ENCODE measurements at regions not wholly inside any gene's neighbourhood (a gene's known extent, or its start where the extent isn't known, plus 50 kb on each side); places are given as distances from the start of the nearest gene placed in this dataset.

GRCh38 chr7:25496476-25497368, 268.4 kb upstream of the NPVF start:
- 71 to 72% methylated on average over 11 of the region's 11 CpGs for WGBS, 2 donors
- no peak for TF ChIP-seq POLR2A (IDR thresholded peaks at IDR 0.05)
- TF ChIP-seq, protein P1, sequence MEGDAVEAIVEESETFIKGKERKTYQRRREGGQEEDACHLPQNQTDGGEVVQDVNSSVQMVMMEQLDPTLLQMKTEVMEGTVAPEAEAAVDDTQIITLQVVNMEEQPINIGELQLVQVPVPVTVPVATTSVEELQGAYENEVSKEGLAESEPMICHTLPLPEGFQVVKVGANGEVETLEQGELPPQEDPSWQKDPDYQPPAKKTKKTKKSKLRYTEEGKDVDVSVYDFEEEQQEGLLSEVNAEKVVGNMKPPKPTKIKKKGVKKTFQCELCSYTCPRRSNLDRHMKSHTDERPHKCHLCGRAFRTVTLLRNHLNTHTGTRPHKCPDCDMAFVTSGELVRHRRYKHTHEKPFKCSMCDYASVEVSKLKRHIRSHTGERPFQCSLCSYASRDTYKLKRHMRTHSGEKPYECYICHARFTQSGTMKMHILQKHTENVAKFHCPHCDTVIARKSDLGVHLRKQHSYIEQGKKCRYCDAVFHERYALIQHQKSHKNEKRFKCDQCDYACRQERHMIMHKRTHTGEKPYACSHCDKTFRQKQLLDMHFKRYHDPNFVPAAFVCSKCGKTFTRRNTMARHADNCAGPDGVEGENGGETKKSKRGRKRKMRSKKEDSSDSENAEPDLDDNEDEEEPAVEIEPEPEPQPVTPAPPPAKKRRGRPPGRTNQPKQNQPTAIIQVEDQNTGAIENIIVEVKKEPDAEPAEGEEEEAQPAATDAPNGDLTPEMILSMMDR (IDR thresholded peaks at IDR 0.05), result no peak
- no peak for TF ChIP-seq EP300 (IDR thresholded peaks at IDR 0.05)
- peaks cover 0 to 30% (median 13%) of the 10 kb centered on the region in 4 donors for H3K4me1 ChIP-seq
- peak in 1 of 2 donors; percentile 17 for DNase-seq (ENCODE audit: low spot score in 2 of 2)
- no peaks in the 10 kb centered on the region for H3K27me3 ChIP-seq
- peak overlapping the region in 3 of 4 donors; percentile 73 to 77 (median 73) for H3K27ac ChIP-seq
- H3K4me3 ChIP-seq, result no peak overlapping the region
- H3K9me3 ChIP-seq, result no peaks in the 10 kb centered on the region
- no peaks in the 10 kb centered on the region for H3K36me3 ChIP-seq

- H3K36me3 ChIP-seq, result no peaks in the 10 kb centered on the region
- no peak for DNase-seq (ENCODE audit: low spot score in 2 of 2)
- no peak overlapping the region for H3K4me3 ChIP-seq
- 51 to 58% methylated on average over 4 of the region's 4 CpGs for WGBS, 2 donors
- H3K4me1 ChIP-seq, result peaks cover 0 to 18% (median 12%) of the 10 kb centered on the region in 4 donors
- TF ChIP-seq POLR2A (IDR thresholded peaks at IDR 0.05) (no peak), EP300 (IDR thresholded peaks at IDR 0.05) (no peak)
- TF ChIP-seq, protein P1 (IDR thresholded peaks at IDR 0.05), result no peak
- H3K9me3 ChIP-seq, result no peaks in the 10 kb centered on the region
- H3K27me3 ChIP-seq, result no peaks in the 10 kb centered on the region
- H3K27ac ChIP-seq, result no peak overlapping the region
These were observed 272.2 kb upstream of the NPVF start for GRCh38 chr7:25500393-25500921.

- no peak for DNase-seq (ENCODE audit: low spot score in 2 of 2)
- Histone ChIP-seq H3K27me3 (no peaks in the 10 kb centered on the region), H3K36me3 (no peaks in the 10 kb centered on the region), H3K4me1 (no peaks in the 10 kb centered on the region), H3K9me3 (no peaks in the 10 kb centered on the region), H3K4me3 (no peak overlapping the region), H3K27ac (no peak overlapping the region)
- TF ChIP-seq EP300 (IDR thresholded peaks at IDR 0.05) (no peak), POLR2A (IDR thresholded peaks at IDR 0.05) (no peak)
- TF ChIP-seq, protein P1 (IDR thresholded peaks at IDR 0.05), result no peak
- 65% methylated on average over 2 of the region's 2 CpGs for WGBS, 2 donors
These were observed 275.0 kb upstream of the NPVF start for GRCh38 chr7:25503306-25503705.

DNA sequence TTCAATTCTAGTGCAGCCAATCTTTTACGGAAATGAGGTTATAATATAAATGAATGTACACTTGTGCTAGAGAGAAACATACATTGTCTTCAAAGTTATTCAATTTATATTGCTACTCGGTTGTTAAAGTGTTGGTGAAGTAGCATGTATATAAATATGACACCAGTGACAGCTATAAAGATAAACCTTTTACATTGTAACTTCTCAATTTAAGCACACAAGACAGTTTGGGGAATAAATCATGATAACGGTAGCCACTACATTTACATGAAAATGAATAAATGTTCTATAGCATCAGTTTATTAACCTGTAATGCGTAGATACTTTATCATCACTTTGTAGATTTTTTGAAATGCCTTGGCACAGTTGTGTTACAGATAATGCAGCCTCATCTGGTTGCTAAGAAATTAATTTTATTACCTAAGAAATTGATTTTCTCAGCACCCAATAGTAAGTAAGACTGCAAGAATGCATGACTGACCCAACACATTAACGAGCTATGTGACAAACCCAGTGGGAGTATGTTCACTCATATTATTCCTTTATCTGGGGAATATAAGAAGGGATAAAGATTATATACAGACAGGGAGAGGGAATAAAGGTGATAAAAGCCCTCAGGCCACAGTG, 283.9 kb upstream of the NPVF start:
- TF ChIP-seq EP300 (IDR thresholded peaks at IDR 0.05) (no peak), POLR2A (IDR thresholded peaks at IDR 0.05) (no peak)
- TF ChIP-seq, protein P1 (IDR thresholded peaks at IDR 0.05), result no peak
- Histone ChIP-seq H3K4me1 (no peaks in the 10 kb centered on the region), H3K36me3 (no peaks in the 10 kb centered on the region), H3K9me3 (peaks cover 0 to 15% (median 4%) of the 10 kb centered on the region in 4 donors), H3K27me3 (no peaks in the 10 kb centered on the region), H3K4me3 (no peak overlapping the region), H3K27ac (no peak overlapping the region)
- DNase-seq (ENCODE audit: low spot score in 2 of 2), result no peak
- WGBS, 2 donors, result 69 to 76% methylated on average over 5 of the region's 5 CpGs
